NCI-H2196 (cell line): ENCODE measurements at regions not wholly inside any gene's neighbourhood (a gene's known extent, or its start where the extent isn't known, plus 50 kb on each side); places are given as distances from the start of the nearest gene placed in this dataset.
"Not testable (repeated sequence)": the region's sequence is repeated elsewhere in the genome, so short reads cannot be mapped to it uniquely, and the experiment has no call there.

Experiments
- DNase-seq: peaks from one replicate; lab custom pipeline; 2025; ENCODE audit not compliant: unreplicated experiment; lab: John Stamatoyannopoulos, UW

- DNase-seq, result no peak
These were observed 186.9 kb downstream of the RRAGC start for GRCh38 chr1:38672692-38673091.

- no peak for DNase-seq
These were observed 188.4 kb downstream of the RRAGC start for GRCh38 chr1:38671221-38671620.

GRCh38 chr1:38670544-38671122, 188.9 kb downstream of the RRAGC start:
- no peak for DNase-seq

- DNase-seq, result no peak
These were observed 191.9 kb downstream of the RRAGC start for GRCh38 chr1:38667626-38668025.

GRCh38 chr1:38662126-38662525, 197.4 kb downstream of the RRAGC start:
- DNase-seq, result no peak

- no peak for DNase-seq
These were observed 200.7 kb downstream of the RRAGC start for GRCh38 chr1:38658883-38659282.

GRCh38 chr1:38657873-38658272, 201.7 kb downstream of the RRAGC start:
- no peak for DNase-seq

- DNase-seq, result no peak
These were observed 202.2 kb downstream of the RRAGC start for GRCh38 chr1:38657207-38657840.

GRCh38 chr1:38656726-38657125, 202.8 kb downstream of the RRAGC start:
- no peak for DNase-seq

- DNase-seq, result no peak
These were observed 207.4 kb downstream of the RRAGC start for GRCh38 chr1:38652217-38652616.

- DNase-seq, result no peak
These were observed 207.9 kb downstream of the RRAGC start for GRCh38 chr1:38651669-38652068.

- DNase-seq, result no peak
These were observed 211.2 kb downstream of the RRAGC start for GRCh38 chr1:38648417-38648816.

GRCh38 chr1:38647341-38647740, 212.2 kb downstream of the RRAGC start:
- DNase-seq, result not testable (repeated sequence)

GRCh38 chr1:38644092-38644491, 215.5 kb downstream of the RRAGC start:
- DNase-seq, result no peak

- DNase-seq, result no peak
These were observed 217.9 kb downstream of the RRAGC start for GRCh38 chr1:38641661-38642060.

GRCh38 chr1:38640371-38640770, 219.2 kb downstream of the RRAGC start:
- no peak for DNase-seq

- no peak for DNase-seq
These were observed 231.3 kb downstream of the RRAGC start for GRCh38 chr1:38628241-38628640.

GRCh38 chr1:38625939-38626338, 233.6 kb downstream of the RRAGC start:
- DNase-seq, result no peak

GRCh38 chr1:38624336-38625039, 235.1 kb downstream of the RRAGC start:
- DNase-seq, result no peak

GRCh38 chr1:38623529-38623928, 236.0 kb downstream of the RRAGC start:
- no peak for DNase-seq

- DNase-seq, result no peak
These were observed 237.4 kb downstream of the RRAGC start for GRCh38 chr1:38622197-38622596.

- DNase-seq, result no peak
These were observed 242.7 kb downstream of the RRAGC start for GRCh38 chr1:38616846-38617245.
